ENCODE measurements at regions not wholly inside any gene's neighbourhood (a gene's known extent, or its start where the extent isn't known, plus 50 kb on each side); places are given as distances from the start of the nearest gene placed in this dataset.

DNA sequence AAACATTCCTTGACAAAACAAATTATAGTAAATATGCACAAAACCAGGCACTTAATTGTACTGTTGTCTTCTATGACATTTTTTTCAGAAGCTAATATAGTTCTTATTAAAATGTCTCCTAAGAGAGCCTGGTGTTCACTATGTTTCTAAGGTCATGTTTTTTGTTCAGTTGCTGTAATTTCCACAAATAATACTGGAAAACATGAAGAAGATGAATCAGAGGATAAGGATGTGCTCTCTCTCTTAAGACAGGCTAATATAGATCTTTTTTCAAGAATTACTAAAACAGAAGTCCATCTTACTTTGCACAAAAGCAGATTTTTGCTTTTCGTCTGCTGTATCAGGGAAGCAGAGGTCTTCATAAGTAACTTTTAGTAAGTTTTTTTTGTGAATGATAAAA is 823.0 kb upstream of the NECTIN3 start:
- TF ChIP-seq, protein P1, sequence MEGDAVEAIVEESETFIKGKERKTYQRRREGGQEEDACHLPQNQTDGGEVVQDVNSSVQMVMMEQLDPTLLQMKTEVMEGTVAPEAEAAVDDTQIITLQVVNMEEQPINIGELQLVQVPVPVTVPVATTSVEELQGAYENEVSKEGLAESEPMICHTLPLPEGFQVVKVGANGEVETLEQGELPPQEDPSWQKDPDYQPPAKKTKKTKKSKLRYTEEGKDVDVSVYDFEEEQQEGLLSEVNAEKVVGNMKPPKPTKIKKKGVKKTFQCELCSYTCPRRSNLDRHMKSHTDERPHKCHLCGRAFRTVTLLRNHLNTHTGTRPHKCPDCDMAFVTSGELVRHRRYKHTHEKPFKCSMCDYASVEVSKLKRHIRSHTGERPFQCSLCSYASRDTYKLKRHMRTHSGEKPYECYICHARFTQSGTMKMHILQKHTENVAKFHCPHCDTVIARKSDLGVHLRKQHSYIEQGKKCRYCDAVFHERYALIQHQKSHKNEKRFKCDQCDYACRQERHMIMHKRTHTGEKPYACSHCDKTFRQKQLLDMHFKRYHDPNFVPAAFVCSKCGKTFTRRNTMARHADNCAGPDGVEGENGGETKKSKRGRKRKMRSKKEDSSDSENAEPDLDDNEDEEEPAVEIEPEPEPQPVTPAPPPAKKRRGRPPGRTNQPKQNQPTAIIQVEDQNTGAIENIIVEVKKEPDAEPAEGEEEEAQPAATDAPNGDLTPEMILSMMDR (IDR thresholded peaks at IDR 0.05), result no peak
- TF ChIP-seq POLR2A (IDR thresholded peaks at IDR 0.05), result no peak

Measured in uterus (tissue), 2 donors.